HTR-8/SVneo (cell line): ENCODE measurements at regions not wholly inside any gene's neighbourhood (a gene's known extent, or its start where the extent isn't known, plus 50 kb on each side); places are given as distances from the start of the nearest gene placed in this dataset.
A peak's percentile ranks its signal among the peaks of the same experiment; 100 is the strongest.
"Not testable (repeated sequence)": the region's sequence is repeated elsewhere in the genome, so short reads cannot be mapped to it uniquely, and the experiment has no call there.

Experiments
- DNase-seq: peaks from one replicate; pipeline ENCODE4 v3.0.0; 2011; ENCODE audit warnings: low spot score, mixed read lengths; ENCODE audit not compliant: insufficient read length
- FAIRE-seq: peaks from 2 replicates; lab custom pipeline; 2011; peaks lifted over from hg19 to GRCh38; lab: Jason Lieb, UNC

DNA sequence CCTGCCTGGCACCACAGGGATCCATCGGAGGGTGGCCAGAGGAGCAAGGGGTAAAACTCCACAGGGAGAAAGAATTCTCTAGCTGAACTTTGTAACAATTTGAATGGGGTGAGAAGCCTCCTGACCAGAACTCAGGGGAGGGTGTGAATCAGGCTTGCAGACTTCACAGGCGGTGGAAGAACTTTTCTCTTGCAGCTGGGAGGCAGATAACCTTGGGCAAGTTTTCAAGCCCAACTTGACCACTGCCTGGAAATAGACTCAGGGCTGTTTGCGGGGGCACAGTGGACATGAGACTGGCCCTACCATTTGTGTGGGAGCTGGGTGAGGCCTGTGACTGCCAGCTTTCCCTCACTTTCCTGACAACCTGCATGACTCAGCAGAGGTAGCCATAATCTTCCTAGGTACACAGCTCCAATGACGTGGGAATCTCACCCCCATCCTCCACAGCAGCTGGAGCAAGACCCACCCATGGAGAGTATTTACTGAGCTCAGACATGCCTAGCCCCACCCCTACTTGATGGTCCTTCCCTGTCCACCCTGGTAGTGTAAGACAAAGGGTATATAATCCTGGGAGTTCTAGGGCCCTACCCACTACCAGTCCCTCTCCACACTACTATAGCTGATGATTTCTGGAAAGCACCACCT is 210.0 kb upstream of the AGTR2 start:
- no peak for FAIRE-seq
- no peak for DNase-seq

- FAIRE-seq (no peak), DNase-seq (no peak)
Measured at GRCh38 chrX:115966920-115967319, 203.6 kb upstream of the AGTR2 start.

DNA sequence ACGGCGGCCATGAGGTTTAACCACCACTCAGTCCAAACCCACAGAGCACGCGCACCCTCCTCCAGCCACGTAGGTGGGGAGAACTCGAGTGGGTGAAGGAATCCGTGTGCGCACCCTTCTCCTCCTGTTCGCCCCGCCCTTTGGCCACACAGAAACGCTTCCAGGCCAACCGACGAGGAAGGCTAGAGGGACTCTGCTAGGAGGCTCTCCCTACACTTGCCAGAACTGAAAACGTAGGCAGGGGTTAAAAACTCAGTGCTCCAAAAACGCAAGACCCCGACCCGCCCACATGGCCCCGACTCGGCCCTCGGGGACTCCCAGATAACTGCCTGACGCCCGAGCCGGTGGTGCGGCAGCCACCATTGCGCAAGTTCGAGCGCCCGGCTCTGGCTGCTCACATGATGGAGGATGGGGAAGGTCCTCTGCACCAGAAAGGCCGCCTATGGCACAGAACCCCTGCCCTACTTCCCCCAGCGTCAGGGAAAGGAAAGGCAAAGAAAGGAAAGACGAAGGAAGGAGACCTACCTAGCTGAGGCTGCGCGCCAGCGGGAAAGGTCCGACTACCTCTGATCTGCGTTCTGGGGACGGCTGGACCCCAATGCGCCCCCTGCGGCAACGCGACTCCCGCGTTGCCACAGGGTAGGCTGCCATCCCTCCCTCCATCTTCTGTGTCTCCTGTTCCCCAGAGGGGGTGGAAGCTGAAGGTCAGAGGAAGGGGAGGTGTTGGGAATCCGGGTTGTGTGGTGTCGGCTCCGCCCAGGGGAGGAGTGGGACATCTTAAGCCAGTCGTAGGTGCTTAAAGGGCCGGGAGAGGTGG is 201.9 kb upstream of the AGTR2 start:
- DNase-seq (peak; percentile 29), FAIRE-seq (no peak)

DNA sequence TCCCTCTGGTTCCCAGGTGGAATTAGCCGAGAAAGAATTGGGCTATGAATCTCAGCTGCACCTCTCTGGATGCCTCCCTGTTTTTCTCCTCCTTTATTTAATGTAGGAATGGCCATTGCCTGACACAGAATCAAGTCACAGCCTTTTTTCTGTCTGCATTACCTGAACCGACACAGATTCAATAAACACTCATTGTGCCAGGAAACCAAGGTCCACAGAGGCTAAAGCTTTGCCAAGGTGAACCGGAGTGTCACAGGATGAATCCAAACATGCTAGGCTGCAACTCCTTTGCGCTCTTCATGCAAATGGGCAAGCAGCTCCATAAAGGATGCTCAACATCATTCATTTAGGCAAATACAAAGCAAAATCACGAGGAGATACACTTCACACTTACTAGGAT is 199.8 kb upstream of the AGTR2 start:
- DNase-seq (no peak), FAIRE-seq (no peak)

- DNase-seq (no peak), FAIRE-seq (no peak)
Measured at GRCh38 chrX:115972717-115973116, 197.8 kb upstream of the AGTR2 start.

GRCh38 chrX:115978068-115978467 is 192.5 kb upstream of the AGTR2 start:
- DNase-seq, result no peak
- no peak for FAIRE-seq

- FAIRE-seq, DNase-seq: not testable (repeated sequence)
Measured at GRCh38 chrX:115983148-115983547, 187.4 kb upstream of the AGTR2 start.

- not testable (repeated sequence) for DNase-seq, FAIRE-seq
Measured at GRCh38 chrX:115987464-115987863, 183.1 kb upstream of the AGTR2 start.

GRCh38 chrX:115988825-115989224 is 181.7 kb upstream of the AGTR2 start:
- FAIRE-seq (no peak), DNase-seq (no peak)

- DNase-seq, result no peak
- FAIRE-seq, result no peak
Measured at GRCh38 chrX:115989686-115990085, 180.9 kb upstream of the AGTR2 start.

- DNase-seq, result no peak
- no peak for FAIRE-seq
Measured at GRCh38 chrX:116009346-116009745, 161.2 kb upstream of the AGTR2 start.

DNA sequence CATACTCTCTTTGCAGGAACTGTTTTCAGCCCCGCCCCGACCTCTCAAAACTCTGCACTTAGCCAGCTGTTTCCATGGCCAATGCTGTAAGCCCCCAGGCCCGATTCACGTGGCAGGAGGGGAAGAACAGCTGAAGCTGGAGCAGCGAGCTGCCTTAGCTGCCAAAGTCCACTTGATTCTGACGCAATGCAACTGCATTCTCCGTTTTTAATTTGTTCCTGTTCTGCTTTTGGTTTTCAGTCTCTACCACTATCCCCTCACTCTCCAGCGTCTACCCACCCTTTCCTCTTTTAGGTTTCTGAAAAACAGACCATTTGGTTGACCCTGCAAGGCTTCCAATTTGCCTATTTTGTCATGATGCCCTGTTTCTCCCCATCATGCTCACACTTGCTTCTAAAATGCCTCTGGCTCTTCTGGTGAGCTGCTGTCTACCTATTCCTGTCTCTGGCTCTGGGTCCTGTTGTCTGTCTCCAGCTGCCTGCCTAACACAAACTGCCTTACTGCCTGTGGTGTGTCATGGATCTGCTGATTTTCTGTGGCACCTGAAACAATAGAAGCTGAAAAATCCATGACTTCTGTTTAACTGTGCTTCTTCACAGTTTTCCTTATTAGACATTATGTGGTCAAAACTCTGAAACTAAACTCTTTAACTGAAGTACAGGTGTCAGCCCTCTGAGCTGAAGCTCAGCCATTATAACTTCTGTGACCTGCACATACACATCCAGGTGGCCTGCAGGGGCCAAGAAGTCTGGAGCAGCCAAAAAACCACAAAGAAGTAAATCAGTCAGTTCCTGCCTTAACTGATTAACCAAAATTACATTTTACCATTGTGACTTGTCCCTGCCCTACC is 160.5 kb upstream of the AGTR2 start:
- DNase-seq (no peak), FAIRE-seq (no peak)

DNA sequence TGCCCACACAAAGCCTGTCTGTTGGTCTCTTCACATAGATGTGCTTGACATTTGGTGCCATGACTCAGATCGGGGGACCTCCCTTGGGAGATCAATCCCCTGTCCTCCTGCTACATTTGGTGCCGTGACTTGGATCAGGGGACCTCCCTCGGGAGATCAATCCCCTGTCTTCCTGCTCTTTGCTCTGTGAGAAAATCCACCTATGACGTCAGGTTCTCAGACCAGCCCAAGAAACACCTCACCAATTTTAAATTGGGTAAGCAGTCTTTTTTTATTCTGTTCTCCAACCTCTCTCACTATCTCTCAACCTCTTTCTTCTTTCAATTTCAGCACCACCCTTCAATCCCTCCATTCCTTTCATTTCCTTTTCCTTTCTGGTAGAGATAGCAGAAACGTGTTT is 159.6 kb upstream of the AGTR2 start:
- DNase-seq (no peak), FAIRE-seq (no peak)

DNA sequence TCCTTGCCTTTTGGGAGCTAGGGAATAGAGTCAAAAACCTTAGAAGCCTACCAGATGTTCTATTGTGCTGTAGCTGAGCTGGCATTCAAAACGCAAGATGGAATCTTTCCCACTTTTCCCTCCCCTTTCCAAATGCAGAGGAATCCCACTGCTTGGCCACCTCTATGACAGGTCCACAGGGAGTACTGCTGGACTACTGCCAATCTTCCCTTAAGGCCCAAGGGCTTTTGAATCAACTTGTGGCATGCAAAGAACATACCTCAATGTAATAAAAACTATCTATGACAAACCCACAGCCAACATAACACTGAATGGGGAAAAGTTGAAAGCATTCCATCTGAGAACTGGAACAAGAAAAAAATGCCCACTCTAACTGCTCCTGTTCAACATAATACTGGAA is 139.2 kb upstream of the AGTR2 start:
- DNase-seq (no peak), FAIRE-seq (no peak)
